ENCODE measurements at regions not wholly inside any gene's neighbourhood (a gene's known extent, or its start where the extent isn't known, plus 50 kb on each side); places are given as distances from the start of the nearest gene placed in this dataset.
A peak's percentile ranks its signal among the peaks of the same experiment; 100 is the strongest.

- Mint-ChIP-seq H3K4me3 (no peak overlapping the region), H3K36me3 (no peaks in the 10 kb centered on the region), H3K27me3 (peaks cover 8% of the 10 kb centered on the region), H3K27ac (no peak overlapping the region), H3K4me1 (no peaks in the 10 kb centered on the region), H3K9me3 (no peaks in the 10 kb centered on the region)
These were observed 266.3 kb downstream of the FBXW7 start for GRCh38 chr4:152269448-152270191.

- Mint-ChIP-seq H3K27me3 (peaks cover 8% of the 10 kb centered on the region), H3K36me3 (no peaks in the 10 kb centered on the region), H3K27ac (no peak overlapping the region), H3K4me1 (no peaks in the 10 kb centered on the region), H3K4me3 (no peak overlapping the region), H3K9me3 (peaks cover 0 to 2% (median 0%) of the 10 kb centered on the region in 3 donors)
These were observed 268.1 kb downstream of the FBXW7 start for GRCh38 chr4:152267811-152268210.

DNA sequence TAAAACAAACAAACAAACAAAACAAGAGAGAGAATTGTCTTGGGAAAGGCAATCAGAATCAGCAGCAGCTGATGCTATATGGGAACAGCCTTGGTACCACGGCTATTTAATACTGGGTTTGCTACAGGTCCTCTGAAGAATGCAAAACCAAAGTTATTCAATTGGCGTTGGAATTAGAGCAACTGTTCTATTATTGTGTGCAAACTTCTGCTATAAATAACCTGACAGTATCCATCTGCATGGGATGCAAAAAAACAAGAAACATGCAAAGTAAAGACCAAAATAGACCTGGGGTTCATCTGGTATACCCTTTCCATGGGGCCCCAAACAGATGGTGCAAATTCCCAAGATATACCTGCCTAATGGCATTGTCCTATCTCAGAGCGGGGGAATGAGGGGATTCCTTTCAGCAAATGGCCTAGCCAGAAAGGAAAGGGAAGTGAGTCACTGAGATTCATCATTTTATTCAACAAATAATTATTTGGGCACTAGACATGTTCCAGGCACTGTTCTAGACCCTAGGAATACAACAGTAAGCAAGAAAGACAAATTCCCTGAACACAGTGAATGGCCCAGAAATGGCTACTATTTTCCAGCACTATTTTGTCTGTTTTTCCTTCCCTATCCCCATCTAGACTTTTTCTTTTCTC lies 268.9 kb downstream of the FBXW7 start:
- Mint-ChIP-seq H3K36me3 (no peaks in the 10 kb centered on the region), H3K4me1 (no peaks in the 10 kb centered on the region), H3K4me3 (no peak overlapping the region), H3K27ac (no peak overlapping the region), H3K9me3 (peaks cover 0 to 2% (median 0%) of the 10 kb centered on the region in 3 donors), H3K27me3 (peaks cover 8% of the 10 kb centered on the region)

- Mint-ChIP-seq H3K4me1 (no peaks in the 10 kb centered on the region), H3K36me3 (no peaks in the 10 kb centered on the region), H3K27me3 (peaks cover 6% of the 10 kb centered on the region), H3K9me3 (peaks cover 2 to 3% (median 3%) of the 10 kb centered on the region in 3 donors), H3K27ac (no peak overlapping the region), H3K4me3 (no peak overlapping the region)
These were observed 270.7 kb downstream of the FBXW7 start for GRCh38 chr4:152265149-152265621.

DNA sequence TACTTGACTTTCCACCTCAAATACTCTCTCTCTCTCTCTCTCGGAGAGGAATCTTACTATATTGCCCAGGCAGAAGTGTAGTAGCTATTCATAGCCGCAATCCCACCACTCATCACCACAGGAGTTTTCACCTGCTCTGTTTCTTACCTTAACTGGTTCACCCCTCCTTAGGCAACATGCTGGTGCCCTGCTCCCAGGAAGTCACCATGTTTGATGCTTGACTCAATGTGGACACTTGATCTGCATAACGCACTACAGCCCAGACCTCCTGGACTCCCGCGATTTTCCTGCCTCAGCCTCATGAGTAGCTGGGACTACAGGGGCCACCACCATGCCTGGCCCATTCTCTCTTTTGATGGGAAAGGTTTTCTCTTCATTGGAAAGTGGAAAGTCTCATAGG lies 271.8 kb downstream of the FBXW7 start:
- Mint-ChIP-seq H3K27ac (no peak overlapping the region), H3K36me3 (peaks cover 2% of the 10 kb centered on the region), H3K9me3 (peaks cover 6 to 7% (median 7%) of the 10 kb centered on the region in 3 donors), H3K4me3 (no peak overlapping the region), H3K27me3 (peaks cover 11% of the 10 kb centered on the region), H3K4me1 (no peaks in the 10 kb centered on the region)

GRCh38 chr4:152259866-152260265 lies 276.0 kb downstream of the FBXW7 start:
- H3K4me3 Mint-ChIP-seq, result no peak overlapping the region
- peaks cover 2% of the 10 kb centered on the region for H3K36me3 Mint-ChIP-seq
- peaks cover 11% of the 10 kb centered on the region for H3K27me3 Mint-ChIP-seq
- H3K9me3 Mint-ChIP-seq, result peaks cover 6 to 7% (median 7%) of the 10 kb centered on the region in 3 donors
- no peaks in the 10 kb centered on the region for H3K4me1 Mint-ChIP-seq
- no peak overlapping the region for H3K27ac Mint-ChIP-seq

- H3K27me3 Mint-ChIP-seq, result peaks cover 11% of the 10 kb centered on the region
- H3K9me3 Mint-ChIP-seq, result peaks cover 6 to 7% (median 7%) of the 10 kb centered on the region in 3 donors
- peaks cover 2% of the 10 kb centered on the region for H3K36me3 Mint-ChIP-seq
- no peaks in the 10 kb centered on the region for H3K4me1 Mint-ChIP-seq
- peak overlapping the region in 1 of 4 donors; percentile 2 for H3K4me3 Mint-ChIP-seq
- no peak overlapping the region for H3K27ac Mint-ChIP-seq
These were observed 276.8 kb downstream of the FBXW7 start for GRCh38 chr4:152258804-152259708.

DNA sequence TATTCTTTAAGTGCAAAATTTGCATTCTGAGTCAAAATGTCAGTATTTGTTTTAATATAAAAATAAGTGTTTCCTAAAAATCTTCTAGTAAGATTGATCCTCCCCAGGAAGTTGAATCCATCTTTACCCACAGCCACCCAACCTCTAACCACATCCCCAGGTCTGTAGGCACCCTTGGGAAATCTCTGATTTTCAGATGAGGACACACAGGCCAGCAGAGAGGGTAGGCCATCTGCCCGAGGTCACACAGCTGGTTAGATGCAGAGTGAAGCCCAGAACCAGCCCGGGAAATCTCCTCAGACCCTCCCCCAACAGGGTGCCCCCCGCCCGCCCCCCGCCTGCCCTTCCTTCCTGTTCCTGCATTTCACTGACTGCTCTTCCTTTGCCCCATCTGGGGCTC lies 277.5 kb downstream of the FBXW7 start:
- peaks cover 11% of the 10 kb centered on the region for H3K27me3 Mint-ChIP-seq
- H3K36me3 Mint-ChIP-seq, result peaks cover 2% of the 10 kb centered on the region
- H3K4me3 Mint-ChIP-seq, result no peak overlapping the region
- H3K9me3 Mint-ChIP-seq, result peaks cover 6 to 7% (median 7%) of the 10 kb centered on the region in 3 donors
- no peak overlapping the region for H3K27ac Mint-ChIP-seq
- H3K4me1 Mint-ChIP-seq, result no peaks in the 10 kb centered on the region

- no peak overlapping the region for H3K27ac Mint-ChIP-seq
- H3K9me3 Mint-ChIP-seq, result peaks cover 5 to 7% (median 6%) of the 10 kb centered on the region in 3 donors
- H3K4me3 Mint-ChIP-seq, result no peak overlapping the region
- H3K27me3 Mint-ChIP-seq, result peaks cover 11% of the 10 kb centered on the region
- no peaks in the 10 kb centered on the region for H3K4me1 Mint-ChIP-seq
- peaks cover 2% of the 10 kb centered on the region for H3K36me3 Mint-ChIP-seq
These were observed 278.3 kb downstream of the FBXW7 start for GRCh38 chr4:152257601-152258066.

DNA sequence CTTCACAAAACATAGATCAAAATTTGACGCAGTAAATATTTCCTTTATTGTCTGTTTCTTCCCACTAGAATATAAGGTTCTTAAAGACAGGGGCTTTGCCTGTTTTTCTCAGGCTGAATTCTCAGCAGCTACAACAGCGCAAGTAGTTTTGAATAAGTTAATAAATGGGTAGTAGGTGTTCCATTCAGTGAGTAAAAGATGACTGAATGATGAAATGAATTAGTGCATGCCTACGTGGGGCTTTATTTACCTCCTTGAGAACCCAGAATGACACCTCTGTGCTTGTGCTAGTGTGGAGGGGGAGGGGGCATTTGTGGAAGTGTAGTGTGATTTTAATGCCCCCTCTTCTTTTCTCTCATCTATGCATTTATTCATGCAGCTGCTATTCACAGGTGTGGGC lies 278.9 kb downstream of the FBXW7 start:
- peaks cover 5 to 7% (median 6%) of the 10 kb centered on the region in 3 donors for H3K9me3 Mint-ChIP-seq
- H3K27me3 Mint-ChIP-seq, result peaks cover 11% of the 10 kb centered on the region
- H3K4me1 Mint-ChIP-seq, result no peaks in the 10 kb centered on the region
- peaks cover 2% of the 10 kb centered on the region for H3K36me3 Mint-ChIP-seq
- H3K27ac Mint-ChIP-seq, result no peak overlapping the region
- H3K4me3 Mint-ChIP-seq, result no peak overlapping the region

DNA sequence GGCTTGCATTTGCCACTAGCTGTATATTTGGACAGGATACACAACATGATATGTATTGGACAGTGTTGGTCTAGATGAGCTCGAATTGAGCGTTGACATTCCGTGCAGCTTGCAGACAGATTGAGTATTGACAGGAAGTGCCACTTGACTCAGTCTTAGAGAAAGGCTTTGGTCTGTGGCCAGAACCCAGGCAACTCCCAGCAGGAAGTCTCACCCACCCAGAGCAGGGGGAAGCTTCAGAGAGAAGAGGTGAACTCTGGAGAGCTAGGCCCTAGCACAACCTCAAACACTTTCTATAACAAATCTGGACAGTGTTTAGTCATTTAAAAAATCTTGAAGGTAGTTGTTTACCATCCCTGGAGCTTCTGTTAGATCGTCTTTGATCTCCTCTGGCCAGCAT lies 280.5 kb downstream of the FBXW7 start:
- Mint-ChIP-seq H3K36me3 (peaks cover 2% of the 10 kb centered on the region), H3K27me3 (peaks cover 8% of the 10 kb centered on the region), H3K27ac (no peak overlapping the region), H3K4me3 (peak overlapping the region in 1 of 4 donors; percentile 0), H3K9me3 (peaks cover 4 to 5% (median 4%) of the 10 kb centered on the region in 3 donors), H3K4me1 (no peaks in the 10 kb centered on the region)

DNA sequence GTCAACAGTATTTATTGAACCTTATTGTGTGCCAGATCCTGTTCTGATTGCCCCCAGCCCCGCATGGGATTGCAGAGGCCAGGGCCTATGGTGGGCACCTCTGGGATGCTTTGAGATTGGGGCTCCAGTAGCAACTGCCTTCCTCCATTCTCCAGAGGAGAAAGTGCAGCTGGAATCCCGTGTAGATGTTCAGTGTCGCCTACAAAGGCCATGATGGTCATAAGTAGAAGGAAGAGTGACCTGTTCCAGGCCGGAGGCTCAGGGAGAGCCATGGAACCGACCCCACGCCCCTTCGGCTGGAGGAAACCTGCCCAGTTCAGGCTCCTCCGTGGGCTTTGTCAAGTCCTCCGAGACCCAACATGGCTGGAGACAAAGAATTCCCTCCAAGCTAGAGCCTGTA lies 287.5 kb downstream of the FBXW7 start:
- peaks cover 16% of the 10 kb centered on the region for H3K27me3 Mint-ChIP-seq
- H3K4me3 Mint-ChIP-seq, result no peak overlapping the region
- peaks cover 0 to 4% (median 0%) of the 10 kb centered on the region in 3 donors for H3K4me1 Mint-ChIP-seq
- no peaks in the 10 kb centered on the region for H3K9me3 Mint-ChIP-seq
- H3K27ac Mint-ChIP-seq, result no peak overlapping the region
- peaks cover 2% of the 10 kb centered on the region for H3K36me3 Mint-ChIP-seq

DNA sequence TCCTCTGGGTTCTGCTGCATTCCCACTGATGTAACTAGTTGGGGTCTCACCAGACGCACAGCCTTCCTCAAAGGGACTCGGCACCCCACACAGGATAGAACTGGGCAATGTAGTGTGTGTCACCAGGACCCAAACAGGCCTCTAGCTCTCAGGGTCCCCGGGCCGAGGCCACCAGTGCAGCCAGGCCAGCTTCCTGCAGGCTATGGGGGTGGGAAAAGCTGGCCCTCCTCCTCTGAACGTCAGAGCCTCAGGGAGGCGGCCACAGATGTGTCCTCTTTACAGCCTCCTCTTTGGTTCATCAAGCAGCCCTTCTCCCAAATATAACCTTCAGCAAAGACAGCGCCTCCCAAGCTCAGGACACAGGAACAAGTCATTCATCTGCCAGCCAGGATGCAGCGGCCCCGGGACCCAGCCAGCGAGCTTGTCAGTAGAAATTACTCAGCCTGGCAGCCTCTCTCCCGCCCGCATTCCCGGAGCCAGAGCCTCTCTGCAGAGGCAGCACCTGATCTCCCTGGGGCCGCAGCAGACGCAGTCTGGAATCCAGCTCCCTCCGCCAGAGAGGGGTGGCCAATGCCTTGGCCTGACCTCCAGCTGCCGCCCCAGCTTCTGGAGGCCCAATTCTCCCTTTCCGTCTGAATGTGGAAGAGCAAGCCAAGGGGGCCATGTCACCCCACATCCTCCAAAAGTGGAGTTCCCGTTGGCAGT lies 288.5 kb downstream of the FBXW7 start:
- Mint-ChIP-seq H3K27ac (peak overlapping the region in 1 of 3 donors; percentile 68), H3K4me3 (no peak overlapping the region)

DNA sequence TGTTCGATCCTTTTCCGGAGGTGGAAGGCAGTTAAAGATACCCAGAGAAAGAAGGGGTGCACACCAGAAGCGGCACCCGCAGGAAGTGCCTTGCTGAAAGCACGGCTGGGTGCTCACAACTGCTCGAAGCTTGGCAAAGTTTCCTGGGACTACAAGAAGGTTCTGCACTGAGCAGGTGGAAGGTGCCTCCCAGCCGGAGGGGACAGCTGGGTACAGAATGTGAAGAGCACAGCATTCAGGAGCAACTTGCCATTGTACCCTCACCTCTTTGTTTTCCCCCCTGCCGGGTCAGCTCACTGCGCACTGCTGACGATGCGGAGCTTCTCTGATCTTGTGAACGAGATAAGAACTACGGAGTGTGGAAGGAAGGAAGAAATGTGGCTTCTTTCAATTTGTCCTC lies 289.2 kb downstream of the FBXW7 start:
- Mint-ChIP-seq H3K9me3 (no peaks in the 10 kb centered on the region), H3K4me1 (peaks cover 0 to 4% (median 0%) of the 10 kb centered on the region in 3 donors), H3K36me3 (peaks cover 2% of the 10 kb centered on the region), H3K4me3 (peak overlapping the region in 2 of 4 donors; percentile 8 to 22), H3K27ac (no peak overlapping the region), H3K27me3 (peaks cover 19% of the 10 kb centered on the region)

More for the DNA sequence above, 288.5 kb downstream of the FBXW7 start:
- peaks cover 2% of the 10 kb centered on the region for H3K36me3 Mint-ChIP-seq
- H3K27me3 Mint-ChIP-seq, result peaks cover 17% of the 10 kb centered on the region
- no peaks in the 10 kb centered on the region for H3K9me3 Mint-ChIP-seq
- H3K4me1 Mint-ChIP-seq, result peaks cover 0 to 4% (median 0%) of the 10 kb centered on the region in 3 donors
